NCI-H82 treated with DMSO at 0.1 percent for 48 hours (cell line): ENCODE measurements at regions not wholly inside any gene's neighbourhood (a gene's known extent, or its start where the extent isn't known, plus 50 kb on each side); places are given as distances from the start of the nearest gene placed in this dataset.
"Not testable (repeated sequence)": the region's sequence is repeated elsewhere in the genome, so short reads cannot be mapped to it uniquely, and the experiment has no call there.

Experiments
- DNase-seq: peaks from one replicate; lab custom pipeline; 2025; ENCODE audit not compliant: unreplicated experiment; lab: John Stamatoyannopoulos, UW

- no peak for DNase-seq
Measured at GRCh38 chr13:79190932-79191331, 215.1 kb downstream of the RBM26 start.

DNA sequence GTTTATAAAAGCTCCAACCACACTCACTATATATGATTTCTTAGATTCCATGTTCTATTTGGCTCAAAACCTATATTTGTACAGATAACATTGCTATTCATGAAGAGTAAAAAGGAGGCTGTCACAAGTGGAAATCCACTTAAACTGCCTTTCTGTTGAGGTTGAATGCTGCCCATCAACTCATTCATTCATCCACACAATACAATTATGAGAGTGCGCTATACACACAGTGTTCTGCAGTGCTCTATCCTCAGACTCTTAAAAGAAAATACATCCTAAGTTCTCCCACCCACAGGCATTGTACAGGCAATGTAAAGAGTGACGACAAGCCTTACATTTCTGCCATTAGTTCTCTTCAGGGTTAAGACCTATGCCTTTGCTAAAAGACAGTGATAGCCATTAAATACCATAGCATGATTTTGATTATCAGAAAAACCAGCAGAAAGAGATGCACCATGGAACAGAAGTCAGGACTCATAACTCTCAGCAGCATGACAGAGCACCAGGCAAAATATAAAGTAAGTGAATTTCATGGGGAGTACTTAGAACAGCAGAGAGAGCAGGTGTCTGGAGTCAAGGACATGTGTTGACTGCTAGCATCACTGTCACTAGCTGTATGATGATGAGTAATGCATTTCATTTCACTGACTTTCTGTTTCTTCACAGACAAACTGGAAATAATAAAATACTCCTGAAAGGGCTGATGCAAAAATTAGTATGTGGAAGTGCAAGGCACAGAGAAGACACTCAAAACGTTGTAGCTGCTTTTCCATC is 218.0 kb downstream of the RBM26 start:
- DNase-seq: no peak

- no peak for DNase-seq
Measured at GRCh38 chr13:79185580-79185979, 220.5 kb downstream of the RBM26 start.

DNA sequence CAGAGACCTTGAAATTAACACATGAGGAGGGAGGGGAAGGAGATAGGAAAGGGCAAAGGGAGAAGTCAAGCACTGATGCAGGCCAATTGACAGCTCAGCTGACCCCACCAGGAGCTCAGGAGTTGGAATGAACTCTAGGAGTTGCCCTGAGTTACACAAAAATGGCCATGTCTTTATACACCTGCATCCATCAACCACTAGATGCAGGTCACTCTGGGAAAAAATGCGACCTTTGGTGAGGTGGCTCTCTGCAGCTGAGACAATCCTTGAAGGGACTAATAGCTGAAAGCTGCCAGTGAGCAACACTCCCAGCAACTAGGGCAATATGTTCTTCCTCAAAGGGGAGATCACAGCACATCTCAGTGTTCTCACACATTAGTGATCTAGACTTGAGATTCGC is 222.8 kb downstream of the RBM26 start:
- DNase-seq: no peak

DNA sequence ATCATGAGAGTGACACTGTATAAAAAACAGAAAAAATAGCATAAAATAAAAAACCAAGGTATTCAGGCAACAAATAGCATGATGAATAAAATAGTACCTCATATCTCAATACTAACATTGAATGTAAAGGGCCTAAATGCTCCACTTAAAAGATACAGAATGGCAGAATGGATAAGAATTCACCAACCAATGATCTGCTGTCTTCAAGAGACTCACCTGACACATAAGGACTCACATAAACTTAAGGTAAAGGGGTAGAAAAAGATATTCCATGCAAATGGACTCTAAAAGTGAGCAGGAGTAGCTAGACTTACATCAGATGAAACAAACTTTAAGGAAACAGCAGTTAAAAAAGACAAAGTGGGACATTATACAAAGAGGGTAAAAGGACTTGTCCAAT is 232.4 kb downstream of the RBM26 start:
- not testable (repeated sequence) for DNase-seq

DNA sequence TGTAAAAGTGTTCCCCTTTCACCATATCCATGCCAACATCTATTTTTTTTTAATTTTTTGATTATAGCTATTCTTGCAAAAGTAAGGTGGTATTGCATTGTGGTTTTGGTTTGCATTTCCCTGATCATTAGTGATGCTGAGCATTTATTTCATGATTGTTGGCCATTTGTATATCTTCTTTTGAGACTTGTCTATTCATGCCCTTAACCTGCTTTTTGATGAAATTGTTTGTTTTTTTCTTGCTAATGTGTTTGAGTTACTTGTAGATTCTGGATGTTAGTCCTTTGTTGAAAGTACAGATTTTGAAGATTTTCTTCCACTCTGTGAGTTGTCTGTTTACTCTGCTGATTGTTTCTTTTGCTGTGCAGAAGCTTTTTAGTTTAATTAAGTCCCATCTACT is 233.1 kb downstream of the RBM26 start:
- not testable (repeated sequence) for DNase-seq

- peak; percentile 93 for DNase-seq
Measured at GRCh38 chr13:79171141-79172061, 234.7 kb downstream of the RBM26 start.

GRCh38 chr13:79160818-79161217 is 245.2 kb downstream of the RBM26 start:
- no peak for DNase-seq

GRCh38 chr13:79155883-79156282 is 250.2 kb downstream of the RBM26 start:
- DNase-seq: no peak

- DNase-seq: no peak
Measured at GRCh38 chr13:79149210-79149609, 256.8 kb downstream of the RBM26 start.

GRCh38 chr13:79141082-79141481 is 265.0 kb downstream of the RBM26 start:
- peak; percentile 92 for DNase-seq

DNA sequence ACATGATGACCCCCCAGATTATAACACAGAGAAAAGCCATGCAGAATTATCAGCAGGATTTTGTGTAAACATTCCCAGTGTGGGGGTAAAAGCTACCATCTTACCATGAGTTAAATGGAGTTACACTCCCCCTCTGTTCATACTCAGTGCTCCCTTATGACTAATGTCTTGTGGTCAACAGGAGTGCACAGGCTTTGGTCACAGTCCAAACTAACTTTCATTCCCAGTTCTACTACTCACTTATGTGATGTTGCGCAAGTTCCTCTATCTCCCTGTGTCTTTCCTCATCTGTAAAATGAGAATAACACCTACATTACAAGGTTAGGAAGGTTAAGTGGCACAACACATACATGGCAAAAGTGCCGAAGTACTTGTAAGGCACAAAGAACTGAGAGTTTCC is 277.9 kb downstream of the RBM26 start:
- DNase-seq: no peak

DNA sequence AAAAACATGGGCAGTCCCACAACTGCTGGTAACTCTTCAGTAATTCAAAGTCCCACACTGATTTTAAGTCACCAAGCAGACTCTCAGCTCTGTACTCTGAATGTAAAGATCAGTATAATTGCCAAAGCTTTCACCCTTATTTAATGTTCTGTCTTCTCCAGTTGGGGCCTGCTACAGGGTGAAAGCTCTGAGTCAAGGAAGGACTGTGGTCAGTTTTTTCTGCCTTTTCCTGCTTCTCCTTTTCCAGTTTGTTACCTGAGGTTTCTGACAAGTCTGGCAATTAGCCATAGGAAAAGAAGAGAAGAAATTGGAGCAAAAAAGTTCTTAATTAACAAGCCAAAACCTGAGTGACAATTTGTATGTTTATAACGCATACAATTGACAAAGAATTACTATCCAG is 279.3 kb downstream of the RBM26 start:
- DNase-seq: no peak

DNA sequence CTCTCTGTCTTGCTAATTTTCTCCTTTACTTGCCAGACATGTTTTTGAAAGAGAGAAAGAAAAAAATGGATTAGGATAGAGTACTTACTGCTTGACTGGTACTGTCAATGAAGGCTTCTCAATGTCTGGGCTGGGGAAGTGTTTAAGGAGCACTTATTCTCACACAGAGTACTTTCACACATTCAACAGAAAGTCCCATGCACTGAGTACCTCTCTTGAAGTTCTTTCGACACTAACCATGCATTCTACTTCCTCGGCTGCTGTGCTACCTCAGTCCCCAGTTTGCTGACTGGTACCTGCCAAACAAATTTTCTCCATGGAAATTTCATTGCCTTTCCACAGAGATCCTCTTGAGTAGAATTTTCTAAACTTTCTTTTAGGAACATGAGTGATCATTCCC is 281.9 kb downstream of the RBM26 start:
- no peak for DNase-seq

DNA sequence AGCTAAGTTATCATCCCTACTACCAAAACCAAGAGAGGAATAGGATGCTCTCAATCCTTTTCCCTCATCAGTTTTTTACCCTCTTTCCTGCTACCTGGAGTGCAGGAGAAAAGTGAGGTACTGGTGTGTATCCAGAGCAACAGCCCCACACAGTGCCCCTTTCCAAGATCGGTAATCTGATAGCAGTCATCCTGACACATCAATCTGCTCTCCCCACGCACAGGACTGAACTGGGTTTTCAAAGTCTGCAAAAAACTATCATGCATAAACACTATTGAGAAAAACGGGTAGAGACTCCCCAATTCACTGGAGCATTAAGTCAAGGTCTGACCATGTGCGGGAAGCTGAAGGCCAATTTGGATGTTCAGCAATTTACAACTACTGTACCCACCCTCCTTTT is 284.8 kb downstream of the RBM26 start:
- DNase-seq: no peak

DNA sequence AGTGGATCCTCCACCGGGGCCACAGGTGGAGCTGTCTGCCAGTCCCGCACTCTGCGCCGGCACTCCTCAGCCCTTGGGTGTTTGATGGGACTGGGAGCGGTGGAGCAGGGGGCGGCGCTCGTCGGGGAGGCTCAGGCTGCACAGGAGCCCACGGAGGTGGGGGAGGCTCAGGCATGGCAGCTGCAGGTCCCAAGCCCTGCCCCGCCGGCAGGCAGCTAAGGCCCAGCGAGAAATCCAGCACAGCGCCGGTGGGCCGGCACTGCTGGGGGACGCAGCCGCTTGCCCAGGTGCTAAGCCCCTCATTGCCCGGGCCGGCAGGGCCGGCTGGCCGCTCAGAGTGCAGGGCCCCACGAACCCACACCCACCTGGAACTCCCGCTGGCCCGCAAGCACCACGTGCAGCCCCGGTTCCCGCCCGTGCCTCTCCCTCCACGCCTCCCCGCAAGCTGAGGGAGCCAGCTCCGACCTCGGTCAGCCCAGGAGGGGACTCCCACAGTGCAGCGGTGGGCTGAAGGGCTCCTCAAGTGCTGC is 286.4 kb downstream of the RBM26 start:
- no peak for DNase-seq

DNA sequence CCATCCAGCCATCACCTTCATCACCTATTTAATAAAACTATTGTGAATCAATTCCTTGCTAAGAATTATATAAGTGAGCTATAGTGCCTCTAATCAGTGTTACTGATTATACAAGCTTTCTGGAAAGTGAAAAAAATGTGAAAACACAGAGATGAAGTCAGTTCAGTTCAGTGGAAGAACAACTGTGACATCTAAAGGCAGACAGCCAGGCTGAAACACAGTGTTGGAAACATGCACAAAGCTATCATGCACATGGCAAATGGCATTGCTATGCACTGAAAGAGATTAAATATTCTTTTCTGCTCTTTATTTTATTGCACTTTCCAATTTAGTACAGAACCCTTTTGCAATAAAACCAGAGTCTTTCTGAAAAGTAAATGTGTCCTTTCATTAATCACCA is 294.0 kb downstream of the RBM26 start:
- no peak for DNase-seq

DNA sequence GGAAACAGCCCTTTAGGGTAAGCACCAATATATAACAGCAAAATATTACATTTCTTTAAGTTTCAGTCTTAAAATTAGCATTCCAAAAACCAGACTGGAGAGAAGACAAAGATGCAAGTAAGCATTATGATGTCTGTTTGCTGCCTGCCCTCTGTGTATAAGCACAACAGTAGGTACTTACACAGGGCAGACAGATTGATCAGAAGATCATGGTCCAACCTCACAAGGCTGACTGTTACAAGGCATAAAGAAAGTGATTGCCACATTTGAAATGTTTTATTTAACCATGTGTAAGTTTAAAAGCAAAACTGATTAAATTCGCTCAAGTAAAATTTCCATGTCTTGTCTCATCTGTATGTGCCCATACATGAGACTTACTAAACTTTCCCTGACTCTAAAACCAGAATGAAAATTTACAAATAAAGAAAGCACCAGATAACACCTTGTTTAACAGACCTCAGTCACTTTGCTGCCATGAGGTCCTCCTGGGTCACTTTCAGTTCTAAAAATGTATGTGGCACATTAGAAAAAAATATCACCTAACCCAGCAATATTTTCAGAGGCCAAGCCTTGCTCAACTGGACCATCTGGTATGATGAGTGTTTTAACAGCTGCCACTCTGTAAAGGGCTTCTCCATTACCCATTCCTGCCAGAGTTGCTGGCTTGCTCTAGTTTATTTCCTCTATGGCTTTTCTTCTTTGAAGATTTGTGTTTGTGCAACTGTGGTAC is 297.0 kb downstream of the RBM26 start:
- no peak for DNase-seq

DNA sequence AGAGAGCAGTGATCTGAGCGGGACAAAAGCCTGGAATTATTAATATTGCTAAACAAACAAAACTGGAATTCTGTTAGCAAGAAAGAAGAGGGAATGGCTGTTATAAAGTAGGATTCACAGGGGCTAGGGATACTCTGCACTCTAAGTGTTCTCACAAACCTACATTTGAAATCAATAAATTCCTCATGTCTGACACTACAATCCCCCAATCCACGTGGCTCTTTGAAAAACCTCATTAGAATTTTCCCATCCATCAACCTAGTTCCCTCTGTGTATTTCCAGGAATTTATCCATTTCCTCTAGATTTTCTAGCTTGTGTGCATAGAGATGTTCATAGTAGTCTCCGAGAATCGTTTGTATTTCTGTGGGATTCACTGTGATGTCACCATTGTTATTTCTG is 307.5 kb downstream of the RBM26 start:
- no peak for DNase-seq

DNA sequence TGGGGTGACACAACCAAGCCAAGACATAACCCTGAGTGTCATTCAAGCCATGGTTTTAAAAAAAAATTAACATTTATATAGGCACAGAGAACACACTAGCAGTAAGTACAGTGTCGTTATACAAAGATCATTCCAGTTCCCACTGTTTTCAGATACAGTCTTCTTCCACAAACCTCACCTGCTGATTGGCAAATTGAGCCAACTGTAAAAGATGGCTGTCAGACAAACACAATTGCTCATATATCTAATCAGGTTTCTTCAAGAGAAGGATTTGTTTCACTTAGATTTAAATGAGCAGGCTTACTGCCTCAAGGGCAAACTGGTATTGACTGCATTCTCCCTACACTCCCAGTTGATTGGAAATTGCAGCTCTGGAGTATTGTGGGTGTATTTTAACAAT is 308.9 kb downstream of the RBM26 start:
- no peak for DNase-seq

- no peak for DNase-seq
Measured at GRCh38 chr13:79096099-79096498, 310.0 kb downstream of the RBM26 start.
